ENCODE measurements at regions not wholly inside any gene's neighbourhood (a gene's known extent, or its start where the extent isn't known, plus 50 kb on each side); places are given as distances from the start of the nearest gene placed in this dataset.

DNA sequence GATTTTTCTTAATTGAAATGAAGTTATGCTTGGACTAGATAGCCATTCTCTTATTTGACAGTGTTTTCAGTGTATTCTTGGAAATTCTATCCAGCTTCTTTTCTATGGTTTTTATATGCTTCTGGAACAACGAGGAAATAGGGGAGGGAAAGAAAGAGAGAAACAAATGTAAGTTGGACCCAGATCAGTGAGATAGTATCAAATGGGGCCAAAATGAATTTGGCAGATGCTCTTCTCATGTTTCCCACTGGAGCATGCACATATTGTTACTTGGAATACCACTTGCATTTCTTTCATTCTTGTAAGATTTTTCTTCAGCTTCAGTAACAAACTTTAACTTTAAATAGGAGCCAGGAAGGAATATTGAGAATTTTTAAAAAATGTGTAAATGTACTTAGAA lies 312.3 kb downstream of the PRL start:
- TF ChIP-seq ZFP30 (CRISPR knock-in tag; IDR thresholded peaks at IDR 0.05) (no peak), ARNTL (CRISPR knock-in tag; IDR thresholded peaks at IDR 0.05; ENCODE audit: borderline replicate concordance, low read depth) (no peak), ZNF565 (CRISPR knock-in tag; conservative IDR thresholded peaks at IDR 0.05; ENCODE audit: low read depth) (no peak), GLIS3 (CRISPR knock-in tag; IDR thresholded peaks at IDR 0.05) (no peak), RARB (CRISPR knock-in tag; IDR thresholded peaks at IDR 0.05) (no peak), TCF4 (CRISPR knock-in tag; IDR thresholded peaks at IDR 0.05; ENCODE audit: borderline replicate concordance) (no peak)
